B cell (primary cell): ENCODE measurements at regions not wholly inside any gene's neighbourhood (a gene's known extent, or its start where the extent isn't known, plus 50 kb on each side); places are given as distances from the start of the nearest gene placed in this dataset.

ENCODE experiments used
- CTCF ChIP-seq: fragments of 200-600 bp; IDR thresholded peaks from one replicate; pipeline ENCODE4 v1.8.0; 2022; ENCODE audit warnings: antibody characterized with exemption, mild to moderate bottlenecking
- EZH2 ChIP-seq: IDR thresholded peaks from 2 replicates; pipeline ENCODE4 v1.6.1; 2012; ENCODE audit warnings: borderline replicate concordance, low read depth, mild to moderate bottlenecking, moderate library complexity, low read length; ENCODE audit not compliant: insufficient read depth, poor library complexity, severe bottlenecking

- no peak for TF ChIP-seq CTCF
- TF ChIP-seq EZH2, result no peak
These were observed 289.5 kb upstream of the IL12B start for GRCh38 chr5:159619826-159620225.
